SHP77 (cell line): ENCODE measurements at regions not wholly inside any gene's neighbourhood (a gene's known extent, or its start where the extent isn't known, plus 50 kb on each side); places are given as distances from the start of the nearest gene placed in this dataset.

Experiments used
- DNase-seq, 2 experiments: peaks; one replicate each; lab custom pipeline; 2025; lab: John Stamatoyannopoulos, UW

DNA sequence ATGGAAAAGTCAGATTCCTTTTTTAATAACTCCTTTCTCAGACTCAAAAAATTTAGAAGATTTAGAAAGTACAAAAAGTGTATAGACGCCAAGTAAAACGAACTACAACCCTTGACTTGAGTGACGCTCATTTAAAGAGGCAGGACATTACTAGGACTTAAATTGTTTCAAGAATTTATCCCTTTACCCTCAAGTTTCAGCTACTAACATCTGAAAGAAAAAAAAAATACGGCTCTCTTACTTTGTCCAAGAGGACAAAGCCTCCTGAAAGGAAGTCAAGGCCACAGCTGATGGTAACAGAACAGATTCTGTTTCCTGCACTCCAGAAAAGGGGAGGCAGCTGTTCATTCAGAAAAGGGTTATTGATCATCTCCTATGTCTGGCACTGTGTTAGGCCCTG is 57.6 kb upstream of the PKDCC start:
- no peak for DNase-seq

DNA sequence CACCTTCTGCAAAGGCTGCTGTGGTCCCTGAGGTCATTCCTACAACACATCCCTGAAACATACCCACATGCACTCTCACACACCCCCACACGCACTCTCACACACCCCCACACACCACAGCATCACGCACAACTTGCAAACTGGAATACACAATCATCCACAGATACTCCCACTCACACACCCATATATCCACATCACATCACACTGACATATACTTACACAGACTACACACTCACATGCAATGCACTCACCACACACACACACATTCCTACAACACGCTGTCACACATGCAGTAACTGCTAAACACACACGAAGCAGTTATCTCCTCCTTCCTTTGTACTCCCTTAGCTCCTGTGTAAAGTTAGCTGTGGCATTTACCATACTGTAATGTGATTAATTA is 57.1 kb upstream of the PKDCC start:
- no peak for DNase-seq

DNA sequence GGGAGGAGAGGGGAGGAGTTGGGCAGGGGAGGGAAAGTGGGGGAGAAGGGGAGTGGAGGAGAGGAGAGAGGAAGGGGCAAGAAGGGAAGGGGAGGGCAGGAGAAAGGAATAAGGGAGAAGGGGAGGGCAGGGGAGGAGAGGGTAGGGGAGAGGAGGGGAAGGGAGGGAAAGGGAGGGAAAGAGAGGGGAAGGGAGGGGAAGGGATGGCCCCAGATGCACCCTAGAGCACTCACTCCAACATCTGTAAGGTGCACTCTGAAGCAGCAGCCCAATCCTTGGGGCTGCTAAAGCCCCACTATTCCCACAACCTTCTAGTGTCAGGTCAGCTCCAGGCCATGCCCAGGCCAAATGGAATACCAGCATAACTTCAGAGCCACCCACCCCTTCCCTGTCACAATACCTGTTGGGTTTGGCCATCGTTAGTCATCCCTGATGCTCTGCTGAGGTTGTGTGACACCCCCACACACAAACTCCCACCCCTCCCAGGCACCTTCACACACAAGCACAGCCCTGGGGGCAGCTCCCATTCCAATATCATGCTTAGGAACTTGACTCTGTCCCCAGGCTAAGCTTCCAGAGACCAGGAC is 55.7 kb upstream of the PKDCC start:
- no peak for DNase-seq

DNA sequence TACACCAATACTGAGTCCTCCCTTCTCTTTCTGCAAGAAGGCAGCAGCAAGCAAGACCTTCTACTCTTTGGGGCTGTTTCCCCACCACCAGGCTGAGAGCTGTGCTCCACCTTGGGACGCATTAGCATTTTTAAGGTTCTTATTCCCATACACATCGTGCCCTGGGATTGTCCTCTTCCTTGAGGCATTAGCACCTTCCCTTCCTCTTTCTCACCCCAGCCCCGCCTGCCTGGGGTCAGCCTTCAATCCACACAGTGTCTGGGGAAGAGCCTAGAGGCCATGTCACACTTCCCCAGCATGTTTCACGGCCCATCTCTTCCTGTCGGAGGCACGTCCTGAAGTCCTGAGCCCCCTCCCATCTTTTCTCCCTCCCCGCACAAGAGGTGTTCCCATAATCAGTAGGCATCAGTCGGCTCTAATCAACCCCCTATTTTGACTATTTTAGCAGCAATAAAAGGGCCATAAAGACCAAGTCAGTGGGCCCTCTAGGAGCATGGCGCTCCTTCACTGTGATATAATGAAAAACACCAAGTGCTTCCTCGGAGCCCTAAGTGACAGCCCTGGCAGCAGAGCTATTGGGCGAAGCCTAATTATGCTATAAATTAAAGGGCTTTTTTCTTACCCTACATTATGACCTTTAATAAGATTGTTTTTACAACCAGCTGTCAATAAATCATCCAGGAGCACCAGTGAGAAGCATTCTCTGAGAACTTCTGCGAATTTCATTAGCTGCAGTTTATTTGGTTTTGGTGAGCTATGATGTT is 55.0 kb upstream of the PKDCC start:
- no peak for DNase-seq

DNA sequence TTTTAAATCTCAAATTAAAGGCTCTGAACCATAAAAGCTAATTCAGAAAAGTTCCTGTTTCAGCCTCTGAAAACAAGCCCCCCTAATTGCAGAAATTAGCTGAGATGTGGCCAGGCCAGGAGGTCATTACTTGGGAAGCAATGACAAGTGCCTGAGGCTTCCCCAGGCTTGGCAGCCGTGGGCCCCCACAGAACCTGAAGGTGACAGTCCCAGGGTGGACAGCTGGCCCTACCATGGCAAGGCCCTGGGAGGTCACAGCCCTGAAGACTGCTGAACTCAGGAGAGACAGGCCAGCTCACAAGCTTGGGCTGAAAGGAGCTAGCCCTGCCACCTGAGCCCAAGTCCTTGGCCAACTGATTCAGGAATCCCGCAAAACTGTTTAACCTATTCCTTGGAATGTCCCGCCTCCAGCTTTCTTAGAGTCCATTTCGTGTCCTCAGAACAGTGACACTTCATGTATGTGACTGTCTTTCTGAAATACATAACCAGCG is 54.3 kb upstream of the PKDCC start:
- no peak for DNase-seq

DNA sequence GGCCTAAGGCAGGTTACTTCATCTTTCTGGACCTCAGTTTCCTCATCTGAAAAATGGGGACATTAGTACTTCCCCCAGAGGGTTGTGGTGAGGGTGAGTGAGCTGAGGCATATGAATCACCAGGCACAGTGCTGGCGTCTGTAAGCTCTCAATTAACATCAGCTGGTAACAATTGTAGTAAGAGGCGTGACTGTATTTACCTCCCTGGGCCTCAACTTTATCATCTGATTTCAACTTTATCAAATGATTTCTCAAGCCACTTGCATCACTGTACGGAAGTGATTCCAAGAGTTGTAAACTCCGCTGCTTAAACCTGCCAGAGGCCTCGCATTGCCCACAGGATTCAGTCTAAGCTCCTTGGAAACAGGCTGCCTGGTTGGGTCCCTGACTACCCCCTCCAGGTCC is 53.6 kb upstream of the PKDCC start:
- DNase-seq: no peak

DNA sequence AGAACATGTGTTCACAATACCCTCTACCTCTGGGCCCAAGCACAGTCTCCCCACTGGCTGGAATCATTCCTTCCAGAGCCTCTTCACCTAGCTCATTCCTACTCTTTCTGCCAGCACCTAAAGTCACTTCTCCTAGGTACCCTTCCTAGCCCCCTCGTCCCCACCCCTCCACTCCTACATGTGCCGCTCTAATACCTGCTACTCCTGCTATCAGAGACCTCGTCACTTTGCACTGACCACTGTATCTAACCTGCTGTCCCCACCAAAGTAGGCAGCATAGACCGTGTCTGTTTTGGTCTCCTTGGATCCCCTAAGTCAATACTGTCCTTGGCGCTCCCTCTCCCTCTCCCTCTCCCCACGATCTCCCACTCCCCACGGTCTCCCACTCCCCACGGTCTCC is 53.2 kb upstream of the PKDCC start:
- no peak for DNase-seq

DNA sequence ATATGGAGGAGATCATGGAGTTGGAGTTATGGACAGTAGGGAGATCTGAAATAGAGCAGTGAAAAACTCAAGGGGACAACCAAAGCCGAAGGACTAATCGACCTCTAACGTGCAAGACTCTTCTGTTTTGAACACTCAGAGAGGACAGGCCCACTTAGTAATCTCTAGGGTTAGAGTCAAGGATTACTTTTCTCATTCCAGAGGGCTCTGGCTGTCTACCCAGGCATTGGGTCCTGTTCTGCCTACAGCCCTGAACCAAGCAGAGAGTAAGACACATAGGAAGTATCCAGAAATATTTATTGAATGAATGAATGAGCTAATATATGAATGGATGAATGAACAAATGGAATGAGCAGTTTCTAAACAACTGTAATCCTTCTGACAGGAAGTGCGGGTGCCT is 50.3 kb upstream of the PKDCC start:
- DNase-seq: no peak
